ENCODE measurements at regions not wholly inside any gene's neighbourhood (a gene's known extent, or its start where the extent isn't known, plus 50 kb on each side); places are given as distances from the start of the nearest gene placed in this dataset.

- TF ChIP-seq CTCF (conservative IDR thresholded peaks at IDR 0.05): no peak
- no peak for TF ChIP-seq ZFX (IDR thresholded peaks at IDR 0.05)
Observed at GRCh38 chr1:47684518-47684917, 246.7 kb downstream of the FOXD2 start.
